ENCODE measurements at regions not wholly inside any gene's neighbourhood (a gene's known extent, or its start where the extent isn't known, plus 50 kb on each side); places are given as distances from the start of the nearest gene placed in this dataset.

GRCh38 chr13:86554066-86554465, 754.8 kb upstream of the SLITRK6 start:
- Histone ChIP-seq H3K36me3 (ENCODE audit: insufficient read depth, low read length) (no peaks in the 10 kb centered on the region), H3K4me1 (ENCODE audit: insufficient read depth, low read length) (no peaks in the 10 kb centered on the region), H3K4me3 (ENCODE audit: low read length) (no peak overlapping the region), H2AFZ (ENCODE audit: low read depth, low read length) (peak overlapping the region; percentile 30), H3K9me3 (ENCODE audit: low read length) (no peaks in the 10 kb centered on the region), H3K27me3 (ENCODE audit: insufficient read depth, low read length) (no peaks in the 10 kb centered on the region)

GRCh38 chr13:86559901-86560300, 760.7 kb upstream of the SLITRK6 start:
- Histone ChIP-seq H3K36me3 (ENCODE audit: insufficient read depth, low read length) (no peaks in the 10 kb centered on the region), H3K27me3 (ENCODE audit: insufficient read depth, low read length) (no peaks in the 10 kb centered on the region), H3K4me3 (ENCODE audit: low read length) (no peak overlapping the region), H3K4me1 (ENCODE audit: insufficient read depth, low read length) (no peaks in the 10 kb centered on the region), H3K9me3 (ENCODE audit: low read length) (no peaks in the 10 kb centered on the region), H2AFZ (ENCODE audit: low read depth, low read length) (no peak overlapping the region)

- no peaks in the 10 kb centered on the region for H3K27me3 ChIP-seq (ENCODE audit: insufficient read depth, low read length)
- no peaks in the 10 kb centered on the region for H3K4me1 ChIP-seq (ENCODE audit: insufficient read depth, low read length)
- H3K9me3 ChIP-seq (ENCODE audit: low read length), result no peaks in the 10 kb centered on the region
- H3K4me3 ChIP-seq (ENCODE audit: low read length), result no peak overlapping the region
- H2AFZ ChIP-seq (ENCODE audit: low read depth, low read length), result no peak overlapping the region
- no peaks in the 10 kb centered on the region for H3K36me3 ChIP-seq (ENCODE audit: insufficient read depth, low read length)
Measured at GRCh38 chr13:86562866-86563265, 763.6 kb upstream of the SLITRK6 start.

- Histone ChIP-seq H3K27me3 (ENCODE audit: insufficient read depth, low read length) (no peaks in the 10 kb centered on the region), H3K36me3 (ENCODE audit: insufficient read depth, low read length) (no peaks in the 10 kb centered on the region), H3K4me3 (ENCODE audit: low read length) (no peak overlapping the region), H3K9me3 (ENCODE audit: low read length) (no peaks in the 10 kb centered on the region), H2AFZ (ENCODE audit: low read depth, low read length) (no peak overlapping the region), H3K4me1 (ENCODE audit: insufficient read depth, low read length) (no peaks in the 10 kb centered on the region)
Measured at GRCh38 chr13:86563308-86563707, 764.1 kb upstream of the SLITRK6 start.

GRCh38 chr13:86567119-86567518, 767.9 kb upstream of the SLITRK6 start:
- Histone ChIP-seq H3K36me3 (ENCODE audit: insufficient read depth, low read length) (no peaks in the 10 kb centered on the region), H2AFZ (ENCODE audit: low read depth, low read length) (no peak overlapping the region), H3K9me3 (ENCODE audit: low read length) (no peaks in the 10 kb centered on the region), H3K4me1 (ENCODE audit: insufficient read depth, low read length) (no peaks in the 10 kb centered on the region), H3K27me3 (ENCODE audit: insufficient read depth, low read length) (no peaks in the 10 kb centered on the region), H3K4me3 (ENCODE audit: low read length) (no peak overlapping the region)

GRCh38 chr13:86569119-86569518, 769.9 kb upstream of the SLITRK6 start:
- Histone ChIP-seq H3K4me1 (ENCODE audit: insufficient read depth, low read length) (no peaks in the 10 kb centered on the region), H3K4me3 (ENCODE audit: low read length) (no peak overlapping the region), H3K27me3 (ENCODE audit: insufficient read depth, low read length) (no peaks in the 10 kb centered on the region), H3K36me3 (ENCODE audit: insufficient read depth, low read length) (no peaks in the 10 kb centered on the region), H3K9me3 (ENCODE audit: low read length) (no peaks in the 10 kb centered on the region), H2AFZ (ENCODE audit: low read depth, low read length) (no peak overlapping the region)

GRCh38 chr13:86569974-86570373, 770.8 kb upstream of the SLITRK6 start:
- no peak overlapping the region for H3K4me3 ChIP-seq (ENCODE audit: low read length)
- H3K9me3 ChIP-seq (ENCODE audit: low read length), result no peaks in the 10 kb centered on the region
- H3K36me3 ChIP-seq (ENCODE audit: insufficient read depth, low read length), result no peaks in the 10 kb centered on the region
- no peak overlapping the region for H2AFZ ChIP-seq (ENCODE audit: low read depth, low read length)
- no peaks in the 10 kb centered on the region for H3K4me1 ChIP-seq (ENCODE audit: insufficient read depth, low read length)
- H3K27me3 ChIP-seq (ENCODE audit: insufficient read depth, low read length), result no peaks in the 10 kb centered on the region

GRCh38 chr13:86572115-86572514, 772.9 kb upstream of the SLITRK6 start:
- Histone ChIP-seq H3K27me3 (ENCODE audit: insufficient read depth, low read length) (no peaks in the 10 kb centered on the region), H3K9me3 (ENCODE audit: low read length) (no peaks in the 10 kb centered on the region), H3K4me1 (ENCODE audit: insufficient read depth, low read length) (no peaks in the 10 kb centered on the region), H2AFZ (ENCODE audit: low read depth, low read length) (peak overlapping the region; percentile 28), H3K4me3 (ENCODE audit: low read length) (no peak overlapping the region), H3K36me3 (ENCODE audit: insufficient read depth, low read length) (no peaks in the 10 kb centered on the region)

- Histone ChIP-seq H3K27me3 (ENCODE audit: insufficient read depth, low read length) (no peaks in the 10 kb centered on the region), H3K36me3 (ENCODE audit: insufficient read depth, low read length) (no peaks in the 10 kb centered on the region), H3K9me3 (ENCODE audit: low read length) (no peaks in the 10 kb centered on the region), H3K4me1 (ENCODE audit: insufficient read depth, low read length) (no peaks in the 10 kb centered on the region), H2AFZ (ENCODE audit: low read depth, low read length) (no peak overlapping the region), H3K4me3 (ENCODE audit: low read length) (no peak overlapping the region)
Measured at GRCh38 chr13:86579662-86580061, 780.4 kb upstream of the SLITRK6 start.

- no peak overlapping the region for H3K4me3 ChIP-seq (ENCODE audit: low read length)
Measured at GRCh38 chr13:86581706-86582105, 782.5 kb upstream of the SLITRK6 start.

GRCh38 chr13:86584301-86584700, 785.1 kb upstream of the SLITRK6 start:
- no peaks in the 10 kb centered on the region for H3K27me3 ChIP-seq (ENCODE audit: insufficient read depth, low read length)
- no peaks in the 10 kb centered on the region for H3K9me3 ChIP-seq (ENCODE audit: low read length)
- no peak overlapping the region for H3K4me3 ChIP-seq (ENCODE audit: low read length)
- H3K36me3 ChIP-seq (ENCODE audit: insufficient read depth, low read length), result no peaks in the 10 kb centered on the region
- H2AFZ ChIP-seq (ENCODE audit: low read depth, low read length), result no peak overlapping the region
- no peaks in the 10 kb centered on the region for H3K4me1 ChIP-seq (ENCODE audit: insufficient read depth, low read length)

More at GRCh38 chr13:86581706-86582105, 782.5 kb upstream of the SLITRK6 start:
- no peaks in the 10 kb centered on the region for H3K9me3 ChIP-seq (ENCODE audit: low read length)
- H3K36me3 ChIP-seq (ENCODE audit: insufficient read depth, low read length), result no peaks in the 10 kb centered on the region
- H3K27me3 ChIP-seq (ENCODE audit: insufficient read depth, low read length), result no peaks in the 10 kb centered on the region
- no peaks in the 10 kb centered on the region for H3K4me1 ChIP-seq (ENCODE audit: insufficient read depth, low read length)
- no peak overlapping the region for H2AFZ ChIP-seq (ENCODE audit: low read depth, low read length)

GRCh38 chr13:86585835-86586234, 786.6 kb upstream of the SLITRK6 start:
- H3K27me3 ChIP-seq (ENCODE audit: insufficient read depth, low read length), result no peaks in the 10 kb centered on the region
- H3K4me1 ChIP-seq (ENCODE audit: insufficient read depth, low read length), result no peaks in the 10 kb centered on the region
- H3K4me3 ChIP-seq (ENCODE audit: low read length), result no peak overlapping the region
- no peaks in the 10 kb centered on the region for H3K9me3 ChIP-seq (ENCODE audit: low read length)
- H2AFZ ChIP-seq (ENCODE audit: low read depth, low read length), result no peak overlapping the region
- H3K36me3 ChIP-seq (ENCODE audit: insufficient read depth, low read length), result no peaks in the 10 kb centered on the region

- Histone ChIP-seq H3K9me3 (ENCODE audit: low read length) (no peaks in the 10 kb centered on the region), H3K4me1 (ENCODE audit: insufficient read depth, low read length) (peaks cover 4% of the 10 kb centered on the region), H2AFZ (ENCODE audit: low read depth, low read length) (no peak overlapping the region), H3K27me3 (ENCODE audit: insufficient read depth, low read length) (no peaks in the 10 kb centered on the region), H3K36me3 (ENCODE audit: insufficient read depth, low read length) (no peaks in the 10 kb centered on the region), H3K4me3 (ENCODE audit: low read length) (no peak overlapping the region)
Measured at GRCh38 chr13:86591862-86592261, 792.6 kb upstream of the SLITRK6 start.

- Histone ChIP-seq H3K9me3 (ENCODE audit: low read length) (no peaks in the 10 kb centered on the region), H3K36me3 (ENCODE audit: insufficient read depth, low read length) (no peaks in the 10 kb centered on the region), H3K4me3 (ENCODE audit: low read length) (no peak overlapping the region), H3K4me1 (ENCODE audit: insufficient read depth, low read length) (peaks cover 6% of the 10 kb centered on the region), H2AFZ (ENCODE audit: low read depth, low read length) (peak overlapping the region; percentile 50), H3K27me3 (ENCODE audit: insufficient read depth, low read length) (no peaks in the 10 kb centered on the region)
Measured at GRCh38 chr13:86601351-86601750, 802.1 kb upstream of the SLITRK6 start.
